GM19240 (cell line): ENCODE measurements at regions not wholly inside any gene's neighbourhood (a gene's known extent, or its start where the extent isn't known, plus 50 kb on each side); places are given as distances from the start of the nearest gene placed in this dataset.
"Not testable (repeated sequence)": the region's sequence is repeated elsewhere in the genome, so short reads cannot be mapped to it uniquely, and the experiment has no call there.

ENCODE experiments used
- DNase-seq: peaks from one replicate; pipeline ENCODE4 v3.0.0; 2011; ENCODE audit warnings: low spot score; ENCODE audit not compliant: insufficient read length

DNA sequence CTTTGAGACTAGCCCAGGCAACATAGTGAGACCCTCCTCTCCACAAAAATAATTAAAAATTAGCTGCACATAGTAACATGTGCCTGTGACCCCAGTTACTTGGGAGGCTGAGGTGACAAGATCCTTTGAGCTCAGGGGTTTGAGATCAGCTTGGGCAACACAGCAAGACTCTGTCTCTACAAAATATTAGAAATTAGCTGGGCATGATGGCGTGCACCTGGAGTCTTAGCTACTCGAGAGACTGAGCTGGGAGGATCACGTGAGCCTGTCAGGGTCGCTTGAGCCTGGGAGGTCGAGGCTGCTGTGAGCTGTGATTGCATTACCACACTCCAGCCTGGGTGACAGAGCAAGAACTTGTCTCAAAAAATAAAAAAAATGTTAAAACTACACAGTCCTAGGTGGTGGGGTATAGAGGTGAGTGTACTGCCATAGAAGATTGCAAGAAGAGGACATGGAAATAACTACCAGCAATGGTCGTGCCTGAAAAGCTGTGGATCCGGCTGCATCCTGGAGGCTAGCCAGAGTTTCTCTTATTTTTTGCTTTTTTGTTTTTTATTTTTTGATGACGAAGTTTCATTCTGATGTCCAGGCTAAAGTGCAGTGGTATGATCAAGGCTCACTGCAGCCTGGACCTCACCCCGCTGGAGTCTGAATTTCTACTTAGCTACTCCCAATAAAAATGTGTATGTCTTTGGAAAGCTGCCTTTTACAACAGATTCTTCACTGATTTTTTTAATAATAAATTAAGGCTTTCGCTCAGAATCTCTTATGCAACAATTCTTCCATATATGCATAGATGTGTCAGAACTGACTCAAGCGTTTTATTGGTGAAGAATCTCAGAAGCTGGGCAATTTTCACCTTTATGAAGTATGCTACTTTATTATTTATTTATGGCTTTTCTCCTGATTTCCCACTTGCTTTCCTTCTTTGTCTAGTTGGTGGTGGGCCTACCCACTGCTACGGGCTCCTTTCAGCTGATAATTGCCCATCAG is 393.8 kb downstream of the TSHZ3 start:
- DNase-seq: no peak

DNA sequence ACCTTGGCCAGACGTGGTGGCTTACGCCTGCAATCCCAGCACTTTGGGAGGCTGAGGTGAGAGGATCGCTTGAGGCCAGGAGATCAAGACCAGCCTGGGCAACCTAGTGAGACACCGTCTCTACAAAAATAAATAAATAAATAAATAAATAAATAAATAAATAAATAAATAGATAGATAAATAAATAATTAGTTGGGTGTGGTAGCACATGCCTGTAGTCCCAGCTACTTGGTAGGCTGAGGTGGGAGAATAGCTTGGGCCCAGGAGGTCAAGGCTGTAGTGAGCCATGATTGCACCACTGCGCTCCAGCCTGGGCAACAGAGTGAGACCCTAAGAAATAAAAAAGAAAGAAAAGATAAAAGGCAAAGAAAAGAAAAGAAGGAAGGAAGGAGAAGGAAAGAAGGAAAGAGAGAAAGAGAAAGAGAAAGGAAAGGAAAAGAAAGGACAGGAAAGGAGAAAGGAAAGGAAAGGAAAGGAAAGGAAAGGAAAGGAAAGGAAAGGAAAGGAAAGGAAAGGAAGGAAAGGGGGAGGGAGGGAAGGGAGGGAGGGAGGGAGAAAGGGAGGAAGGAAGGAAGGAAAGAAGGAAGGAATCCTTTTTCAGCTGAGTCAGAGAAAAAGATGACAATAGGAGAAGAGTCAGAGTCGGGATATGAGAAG is 404.8 kb downstream of the TSHZ3 start:
- not testable (repeated sequence) for DNase-seq

GRCh38 chr19:30943101-30943843 is 406.0 kb downstream of the TSHZ3 start:
- no peak for DNase-seq

DNA sequence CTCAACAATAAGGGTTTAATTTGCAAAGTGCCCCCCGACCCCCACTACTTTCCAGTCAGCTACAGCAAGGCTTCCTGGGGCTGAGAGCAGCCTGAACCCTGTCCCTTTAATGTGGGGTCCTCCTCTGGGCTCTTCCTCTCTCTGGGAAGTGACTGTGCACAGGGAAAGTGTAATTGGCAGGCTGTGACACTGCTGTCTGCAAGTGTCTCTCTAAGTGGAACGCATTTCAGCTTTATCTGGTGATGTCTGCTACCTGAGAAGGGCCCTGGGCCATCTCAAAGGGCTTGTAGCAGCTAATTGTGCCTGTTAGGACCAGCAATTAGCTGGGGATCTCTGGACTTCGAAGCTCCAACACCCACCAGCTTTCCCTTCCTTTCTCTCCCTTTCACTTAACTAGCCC is 406.6 kb downstream of the TSHZ3 start:
- DNase-seq: no peak

DNA sequence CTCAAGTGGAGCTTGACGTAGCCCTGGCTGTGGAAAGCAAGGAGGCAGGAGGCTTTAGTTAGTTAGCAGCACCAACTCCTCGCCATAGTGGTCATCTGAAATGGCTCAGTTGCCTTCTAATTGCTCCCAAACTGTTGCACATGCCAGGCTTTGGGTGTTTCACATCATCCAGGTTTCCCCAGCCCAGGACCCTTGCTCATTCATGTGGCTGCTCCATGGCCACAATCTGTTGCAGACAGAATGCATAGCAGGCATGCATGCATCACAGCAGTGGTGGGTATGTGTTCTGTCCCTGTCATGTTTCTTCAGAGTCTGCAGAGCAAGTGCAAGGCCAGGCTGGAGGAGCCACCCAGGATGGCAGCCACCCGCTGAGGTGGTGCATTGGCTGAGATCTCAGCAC is 407.6 kb downstream of the TSHZ3 start:
- no peak for DNase-seq

DNA sequence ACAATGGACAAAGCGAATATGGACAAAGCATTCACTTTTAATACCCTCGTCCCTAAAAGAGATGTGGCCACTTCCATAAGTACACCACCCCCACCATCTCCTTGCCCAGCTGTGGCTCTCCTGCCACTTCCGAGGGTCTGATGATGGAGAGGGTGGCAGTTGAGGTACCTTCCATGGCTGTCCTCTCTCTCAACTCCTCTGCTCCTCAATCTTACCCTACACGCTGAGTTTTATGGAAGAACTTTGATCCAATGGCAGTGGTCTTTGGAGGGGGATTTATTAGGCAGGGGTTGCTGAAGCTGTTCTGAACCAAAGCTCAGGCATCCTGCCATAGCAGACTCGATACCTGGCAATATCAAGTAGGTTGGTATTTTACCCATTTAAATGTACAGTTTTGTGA is 413.0 kb downstream of the TSHZ3 start:
- no peak for DNase-seq

DNA sequence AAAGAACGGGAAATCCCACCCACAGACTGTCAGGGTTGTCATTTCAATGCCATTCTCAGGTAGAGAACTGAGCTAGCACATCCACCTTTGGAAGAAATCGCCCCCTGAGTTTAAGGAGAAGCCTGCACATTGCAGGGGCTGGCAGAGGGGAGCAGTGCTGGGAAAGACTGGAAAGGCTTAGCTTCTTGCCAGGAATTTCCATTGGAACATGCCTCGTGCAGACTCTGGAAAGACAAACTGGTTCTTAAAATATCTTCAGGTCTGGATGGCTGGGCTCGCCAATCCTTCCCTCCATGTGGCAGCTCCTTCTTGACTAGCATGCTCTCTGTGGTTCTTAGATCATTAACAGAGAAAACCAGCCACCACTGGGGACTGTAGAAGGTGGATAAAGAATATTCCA is 414.1 kb downstream of the TSHZ3 start:
- DNase-seq: no peak

GRCh38 chr19:30933454-30933853 is 415.8 kb downstream of the TSHZ3 start:
- not testable (repeated sequence) for DNase-seq

DNA sequence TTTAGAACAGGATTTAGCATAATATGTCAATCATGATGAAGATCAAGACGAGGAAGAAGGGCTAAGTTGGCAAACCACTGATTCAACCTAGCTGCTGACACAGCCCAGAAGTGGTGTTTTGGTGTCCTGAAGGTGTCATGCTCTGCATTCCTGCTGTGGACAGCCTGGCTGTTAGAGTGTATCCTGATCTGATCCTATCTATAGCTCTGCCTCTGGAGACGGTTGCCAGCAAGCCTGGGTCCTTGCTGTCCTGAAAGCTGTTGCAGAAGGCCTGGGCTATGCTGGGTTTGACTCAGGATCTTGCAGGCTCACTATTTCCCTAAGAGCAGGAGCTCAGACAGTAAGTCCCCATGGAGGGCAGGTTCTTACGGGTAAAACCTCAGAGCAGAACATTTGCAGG is 416.4 kb downstream of the TSHZ3 start:
- DNase-seq: no peak

GRCh38 chr19:30930941-30931706 is 418.1 kb downstream of the TSHZ3 start:
- no peak for DNase-seq

DNA sequence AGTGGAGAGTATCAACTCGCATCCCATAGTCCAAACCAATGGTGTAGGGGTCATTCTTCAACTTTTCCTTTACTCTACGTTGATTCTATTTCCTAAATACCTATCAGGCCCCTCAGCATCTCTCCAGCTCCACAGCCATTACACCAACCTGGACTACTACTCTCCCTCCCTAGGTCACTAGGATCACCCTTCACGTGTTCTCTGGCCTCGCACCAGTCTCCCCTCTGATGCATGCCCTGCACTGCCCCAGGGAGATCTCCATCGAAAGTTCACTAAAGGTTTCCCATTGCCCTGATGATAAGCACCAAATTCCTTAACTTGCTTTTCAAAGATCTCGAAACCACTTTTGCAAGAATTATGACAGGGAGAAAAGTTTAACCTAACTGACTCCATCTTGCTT is 421.5 kb downstream of the TSHZ3 start:
- DNase-seq: no peak

DNA sequence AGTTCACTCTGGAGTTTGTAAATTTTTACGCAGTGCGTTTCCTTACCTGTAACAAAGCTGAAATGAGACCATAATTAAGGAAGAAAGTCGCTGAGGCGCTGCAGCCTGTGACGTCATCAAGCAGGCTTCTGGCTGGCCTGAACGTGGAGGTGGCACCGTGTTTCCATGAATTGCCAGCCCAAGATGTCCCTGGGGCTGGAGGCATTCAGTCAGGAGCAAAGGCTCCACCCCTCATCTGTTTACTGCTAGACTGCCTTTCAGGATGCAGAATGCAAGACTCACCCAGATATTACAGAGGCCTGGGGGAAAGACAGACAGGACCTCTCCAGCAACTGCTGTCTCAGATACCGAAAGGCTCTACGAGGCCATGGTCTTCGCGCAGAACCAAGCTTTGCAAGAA is 424.6 kb downstream of the TSHZ3 start:
- no peak for DNase-seq

DNA sequence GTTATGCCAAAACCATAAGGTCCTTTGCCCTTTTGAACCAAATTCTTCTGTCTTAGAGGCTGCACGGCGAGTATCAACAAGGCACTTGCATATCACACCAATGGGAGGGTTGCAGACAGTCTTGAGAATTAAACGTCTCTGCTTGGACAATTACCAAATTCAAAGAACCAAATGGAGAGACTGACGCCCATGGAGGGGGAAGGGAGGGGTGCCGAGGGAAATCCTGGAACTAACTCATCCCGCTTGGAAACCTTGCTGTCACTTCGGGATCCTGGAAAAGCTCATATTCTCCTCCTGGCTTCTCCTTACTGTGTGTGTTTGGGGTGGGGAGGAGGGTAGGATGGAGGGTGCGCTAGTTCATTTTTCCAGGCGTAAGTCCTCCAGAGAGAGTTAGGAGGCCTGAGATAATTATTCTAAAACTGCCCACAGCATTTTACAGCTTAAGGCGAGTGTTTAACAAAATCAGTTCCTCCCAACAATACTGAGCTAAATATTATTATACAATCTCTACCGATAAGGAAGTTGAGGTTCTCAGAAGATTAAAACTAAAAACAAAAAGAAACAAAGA is 425.1 kb downstream of the TSHZ3 start:
- DNase-seq: no peak

DNA sequence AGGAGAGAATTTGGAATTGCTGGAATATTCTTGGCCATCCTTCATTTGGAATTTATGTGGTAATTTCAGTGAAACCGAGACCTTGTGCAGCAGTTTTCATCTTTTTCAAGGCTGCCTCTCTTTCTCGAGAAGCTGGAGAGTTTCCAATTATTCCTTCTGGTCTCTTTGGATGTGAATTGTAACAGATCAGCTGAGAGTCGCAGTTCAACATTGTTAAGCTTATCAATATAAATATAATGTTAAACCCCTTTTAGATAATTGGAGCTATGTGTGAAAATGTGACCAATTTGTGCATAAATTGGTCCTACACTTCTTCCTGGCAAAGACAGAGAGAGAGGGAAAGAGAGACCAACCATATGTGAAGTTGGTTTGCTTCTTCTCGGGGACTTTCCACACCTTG is 425.6 kb downstream of the TSHZ3 start:
- DNase-seq: no peak

- no peak for DNase-seq
These were observed 426.1 kb downstream of the TSHZ3 start for GRCh38 chr19:30923096-30923495.

DNA sequence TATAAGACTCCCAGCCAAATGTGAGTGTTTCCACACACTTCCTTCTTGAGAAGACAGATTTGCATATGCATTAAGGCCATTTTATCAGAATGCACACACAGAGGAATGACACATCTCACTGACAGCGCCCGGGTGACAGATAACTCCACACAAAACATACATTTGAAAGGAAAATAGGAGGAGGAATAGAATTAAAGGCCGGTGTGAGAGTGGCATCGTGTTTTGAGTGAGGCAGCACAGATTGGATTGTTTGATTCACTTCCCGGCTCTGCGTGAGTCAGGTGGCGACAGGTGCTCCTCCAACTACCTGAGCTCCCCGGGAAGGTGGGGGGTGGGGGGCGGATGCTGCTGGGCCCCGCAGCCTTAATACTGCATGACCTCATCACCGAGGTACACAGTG is 429.0 kb downstream of the TSHZ3 start:
- no peak for DNase-seq

DNA sequence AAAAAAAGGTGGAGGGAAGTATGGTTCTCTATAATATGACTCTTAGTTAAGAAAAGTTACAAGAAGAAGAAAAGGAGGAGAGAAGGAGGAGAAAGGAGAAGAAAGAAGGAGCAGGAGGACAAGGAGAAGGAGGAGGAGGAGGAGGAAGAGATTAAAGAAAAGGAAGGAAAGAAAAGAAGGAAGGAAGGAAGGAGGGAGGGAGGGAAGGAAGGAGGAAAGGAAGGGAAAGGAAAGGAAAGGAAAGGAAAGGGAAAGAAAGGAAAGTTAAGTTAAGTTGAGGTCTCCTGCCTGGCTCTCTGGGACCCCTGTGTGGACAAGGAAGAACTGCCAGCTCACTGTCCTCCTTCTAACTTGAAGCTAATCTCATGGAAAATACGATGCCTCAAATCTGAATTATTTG is 429.5 kb downstream of the TSHZ3 start:
- no peak for DNase-seq

- no peak for DNase-seq
These were observed 433.0 kb downstream of the TSHZ3 start for GRCh38 chr19:30916238-30916637.

GRCh38 chr19:30911491-30911890 is 437.7 kb downstream of the TSHZ3 start:
- no peak for DNase-seq

- DNase-seq: no peak
These were observed 438.6 kb downstream of the TSHZ3 start for GRCh38 chr19:30910485-30911240.
